ENCODE measurements at regions not wholly inside any gene's neighbourhood (a gene's known extent, or its start where the extent isn't known, plus 50 kb on each side); places are given as distances from the start of the nearest gene placed in this dataset.

GRCh38 chr14:46063872-46064271 is 587.7 kb downstream of the RPL10L start:
- no peak overlapping the region for H3K27ac ChIP-seq (ENCODE audit: low read depth, low read length)
- no peaks in the 10 kb centered on the region for H3K27me3 ChIP-seq (ENCODE audit: control insufficient read depth in 5 of 5, insufficient read depth in 4 of 5, low read length in 5 of 5)
- no peaks in the 10 kb centered on the region for H3K4me1 ChIP-seq (ENCODE audit: control insufficient read depth in 5 of 5, insufficient read depth in 5 of 5, low read length in 5 of 5)
- no peak overlapping the region for H3K9ac ChIP-seq (ENCODE audit: low read length in 5 of 5)
- no peaks in the 10 kb centered on the region for H3K36me3 ChIP-seq (ENCODE audit: control insufficient read depth in 5 of 5, insufficient read depth in 5 of 5, low read length in 5 of 5)
- H3K4me3 ChIP-seq (ENCODE audit: low read depth in 1 of 5, low read length in 5 of 5) = no peak overlapping the region
- H3K9me3 ChIP-seq (ENCODE audit: control insufficient read depth in 5 of 5, low read length in 5 of 5) = no peaks in the 10 kb centered on the region

GRCh38 chr14:46058964-46059563 is 592.5 kb downstream of the RPL10L start:
- no peaks in the 10 kb centered on the region for H3K9me3 ChIP-seq (ENCODE audit: control insufficient read depth in 5 of 5, low read length in 5 of 5)
- no peaks in the 10 kb centered on the region for H3K36me3 ChIP-seq (ENCODE audit: control insufficient read depth in 5 of 5, insufficient read depth in 5 of 5, low read length in 5 of 5)
- no peaks in the 10 kb centered on the region for H3K4me1 ChIP-seq (ENCODE audit: control insufficient read depth in 5 of 5, insufficient read depth in 5 of 5, low read length in 5 of 5)
- H3K27me3 ChIP-seq (ENCODE audit: control insufficient read depth in 5 of 5, insufficient read depth in 4 of 5, low read length in 5 of 5) = no peaks in the 10 kb centered on the region
- no peak overlapping the region for H3K4me3 ChIP-seq (ENCODE audit: low read depth in 1 of 5, low read length in 5 of 5)
- no peak overlapping the region for H3K27ac ChIP-seq (ENCODE audit: low read depth, low read length)
- no peak overlapping the region for H3K9ac ChIP-seq (ENCODE audit: low read length in 5 of 5)

- Histone ChIP-seq H3K9me3 (ENCODE audit: control insufficient read depth in 5 of 5, low read length in 5 of 5) (no peaks in the 10 kb centered on the region), H3K4me3 (ENCODE audit: low read depth in 1 of 5, low read length in 5 of 5) (no peak overlapping the region), H3K4me1 (ENCODE audit: control insufficient read depth in 5 of 5, insufficient read depth in 5 of 5, low read length in 5 of 5) (no peaks in the 10 kb centered on the region), H3K36me3 (ENCODE audit: control insufficient read depth in 5 of 5, insufficient read depth in 5 of 5, low read length in 5 of 5) (no peaks in the 10 kb centered on the region), H3K27ac (ENCODE audit: low read depth, low read length) (no peak overlapping the region), H3K27me3 (ENCODE audit: control insufficient read depth in 5 of 5, insufficient read depth in 4 of 5, low read length in 5 of 5) (no peaks in the 10 kb centered on the region), H3K9ac (ENCODE audit: low read length in 5 of 5) (no peak overlapping the region)
Measured at GRCh38 chr14:46057799-46058198, 593.8 kb downstream of the RPL10L start.

GRCh38 chr14:46054526-46054925 is 597.1 kb downstream of the RPL10L start:
- H3K4me1 ChIP-seq (ENCODE audit: control insufficient read depth in 5 of 5, insufficient read depth in 5 of 5, low read length in 5 of 5) = no peaks in the 10 kb centered on the region
- H3K36me3 ChIP-seq (ENCODE audit: control insufficient read depth in 5 of 5, insufficient read depth in 5 of 5, low read length in 5 of 5) = no peaks in the 10 kb centered on the region
- no peak overlapping the region for H3K9ac ChIP-seq (ENCODE audit: low read length in 5 of 5)
- H3K9me3 ChIP-seq (ENCODE audit: control insufficient read depth in 5 of 5, low read length in 5 of 5) = no peaks in the 10 kb centered on the region
- H3K27ac ChIP-seq (ENCODE audit: low read depth, low read length) = no peak overlapping the region
- no peaks in the 10 kb centered on the region for H3K27me3 ChIP-seq (ENCODE audit: control insufficient read depth in 5 of 5, insufficient read depth in 4 of 5, low read length in 5 of 5)
- H3K4me3 ChIP-seq (ENCODE audit: low read depth in 1 of 5, low read length in 5 of 5) = no peak overlapping the region

- Histone ChIP-seq H3K9me3 (ENCODE audit: control insufficient read depth in 5 of 5, low read length in 5 of 5) (peaks cover 0 to 3% (median 0%) of the 10 kb centered on the region in 5 donors), H3K27me3 (ENCODE audit: control insufficient read depth in 5 of 5, insufficient read depth in 4 of 5, low read length in 5 of 5) (no peaks in the 10 kb centered on the region), H3K27ac (ENCODE audit: low read depth, low read length) (no peak overlapping the region), H3K36me3 (ENCODE audit: control insufficient read depth in 5 of 5, insufficient read depth in 5 of 5, low read length in 5 of 5) (no peaks in the 10 kb centered on the region), H3K4me1 (ENCODE audit: control insufficient read depth in 5 of 5, insufficient read depth in 5 of 5, low read length in 5 of 5) (no peaks in the 10 kb centered on the region), H3K4me3 (ENCODE audit: low read depth in 1 of 5, low read length in 5 of 5) (no peak overlapping the region), H3K9ac (ENCODE audit: low read length in 5 of 5) (no peak overlapping the region)
Measured at GRCh38 chr14:46053221-46053620, 598.4 kb downstream of the RPL10L start.

GRCh38 chr14:46051796-46052195 is 599.8 kb downstream of the RPL10L start:
- no peaks in the 10 kb centered on the region for H3K27me3 ChIP-seq (ENCODE audit: control insufficient read depth in 5 of 5, insufficient read depth in 4 of 5, low read length in 5 of 5)

GRCh38 chr14:46048127-46048526 is 603.5 kb downstream of the RPL10L start:
- Histone ChIP-seq H3K27me3 (ENCODE audit: control insufficient read depth in 5 of 5, insufficient read depth in 4 of 5, low read length in 5 of 5) (no peaks in the 10 kb centered on the region), H3K9ac (ENCODE audit: low read length in 5 of 5) (no peak overlapping the region), H3K4me3 (ENCODE audit: low read depth in 1 of 5, low read length in 5 of 5) (no peak overlapping the region), H3K4me1 (ENCODE audit: control insufficient read depth in 5 of 5, insufficient read depth in 5 of 5, low read length in 5 of 5) (no peaks in the 10 kb centered on the region), H3K9me3 (ENCODE audit: control insufficient read depth in 5 of 5, low read length in 5 of 5) (peaks cover 0 to 3% (median 0%) of the 10 kb centered on the region in 5 donors), H3K36me3 (ENCODE audit: control insufficient read depth in 5 of 5, insufficient read depth in 5 of 5, low read length in 5 of 5) (no peaks in the 10 kb centered on the region), H3K27ac (ENCODE audit: low read depth, low read length) (no peak overlapping the region)

More at GRCh38 chr14:46051796-46052195, 599.8 kb downstream of the RPL10L start:
- no peak overlapping the region for H3K9ac ChIP-seq (ENCODE audit: low read length in 5 of 5)
- peaks cover 0 to 3% (median 0%) of the 10 kb centered on the region in 5 donors for H3K9me3 ChIP-seq (ENCODE audit: control insufficient read depth in 5 of 5, low read length in 5 of 5)
- H3K36me3 ChIP-seq (ENCODE audit: control insufficient read depth in 5 of 5, insufficient read depth in 5 of 5, low read length in 5 of 5) = no peaks in the 10 kb centered on the region
- no peaks in the 10 kb centered on the region for H3K4me1 ChIP-seq (ENCODE audit: control insufficient read depth in 5 of 5, insufficient read depth in 5 of 5, low read length in 5 of 5)
- no peak overlapping the region for H3K27ac ChIP-seq (ENCODE audit: low read depth, low read length)
- no peak overlapping the region for H3K4me3 ChIP-seq (ENCODE audit: low read depth in 1 of 5, low read length in 5 of 5)

- Histone ChIP-seq H3K4me1 (ENCODE audit: control insufficient read depth in 5 of 5, insufficient read depth in 5 of 5, low read length in 5 of 5) (no peaks in the 10 kb centered on the region), H3K27me3 (ENCODE audit: control insufficient read depth in 5 of 5, insufficient read depth in 4 of 5, low read length in 5 of 5) (no peaks in the 10 kb centered on the region), H3K36me3 (ENCODE audit: control insufficient read depth in 5 of 5, insufficient read depth in 5 of 5, low read length in 5 of 5) (no peaks in the 10 kb centered on the region), H3K9me3 (ENCODE audit: control insufficient read depth in 5 of 5, low read length in 5 of 5) (no peaks in the 10 kb centered on the region), H3K9ac (ENCODE audit: low read length in 5 of 5) (no peak overlapping the region), H3K27ac (ENCODE audit: low read depth, low read length) (no peak overlapping the region), H3K4me3 (ENCODE audit: low read depth in 1 of 5, low read length in 5 of 5) (no peak overlapping the region)
Measured at GRCh38 chr14:46036099-46036498, 615.5 kb downstream of the RPL10L start.

- Histone ChIP-seq H3K4me3 (ENCODE audit: low read depth in 1 of 5, low read length in 5 of 5) (no peak overlapping the region), H3K27me3 (ENCODE audit: control insufficient read depth in 5 of 5, insufficient read depth in 4 of 5, low read length in 5 of 5) (no peaks in the 10 kb centered on the region), H3K4me1 (ENCODE audit: control insufficient read depth in 5 of 5, insufficient read depth in 5 of 5, low read length in 5 of 5) (no peaks in the 10 kb centered on the region), H3K27ac (ENCODE audit: low read depth, low read length) (no peak overlapping the region), H3K9ac (ENCODE audit: low read length in 5 of 5) (no peak overlapping the region), H3K9me3 (ENCODE audit: control insufficient read depth in 5 of 5, low read length in 5 of 5) (no peaks in the 10 kb centered on the region), H3K36me3 (ENCODE audit: control insufficient read depth in 5 of 5, insufficient read depth in 5 of 5, low read length in 5 of 5) (no peaks in the 10 kb centered on the region)
Measured at GRCh38 chr14:46034305-46034704, 617.3 kb downstream of the RPL10L start.

GRCh38 chr14:46018846-46019420 is 632.6 kb downstream of the RPL10L start:
- H3K36me3 ChIP-seq (ENCODE audit: control insufficient read depth in 5 of 5, insufficient read depth in 5 of 5, low read length in 5 of 5) = no peaks in the 10 kb centered on the region
- H3K4me3 ChIP-seq (ENCODE audit: low read depth in 1 of 5, low read length in 5 of 5) = no peak overlapping the region
- H3K27ac ChIP-seq (ENCODE audit: low read depth, low read length) = no peak overlapping the region
- H3K27me3 ChIP-seq (ENCODE audit: control insufficient read depth in 5 of 5, insufficient read depth in 4 of 5, low read length in 5 of 5) = no peaks in the 10 kb centered on the region
- H3K9ac ChIP-seq (ENCODE audit: low read length in 5 of 5) = no peak overlapping the region
- H3K4me1 ChIP-seq (ENCODE audit: control insufficient read depth in 5 of 5, insufficient read depth in 5 of 5, low read length in 5 of 5) = no peaks in the 10 kb centered on the region
- H3K9me3 ChIP-seq (ENCODE audit: control insufficient read depth in 5 of 5, low read length in 5 of 5) = no peaks in the 10 kb centered on the region

All from subcutaneous abdominal adipose tissue (tissue), 5 donors.